ENCODE measurements at regions not wholly inside any gene's neighbourhood (a gene's known extent, or its start where the extent isn't known, plus 50 kb on each side); places are given as distances from the start of the nearest gene placed in this dataset.

DNA sequence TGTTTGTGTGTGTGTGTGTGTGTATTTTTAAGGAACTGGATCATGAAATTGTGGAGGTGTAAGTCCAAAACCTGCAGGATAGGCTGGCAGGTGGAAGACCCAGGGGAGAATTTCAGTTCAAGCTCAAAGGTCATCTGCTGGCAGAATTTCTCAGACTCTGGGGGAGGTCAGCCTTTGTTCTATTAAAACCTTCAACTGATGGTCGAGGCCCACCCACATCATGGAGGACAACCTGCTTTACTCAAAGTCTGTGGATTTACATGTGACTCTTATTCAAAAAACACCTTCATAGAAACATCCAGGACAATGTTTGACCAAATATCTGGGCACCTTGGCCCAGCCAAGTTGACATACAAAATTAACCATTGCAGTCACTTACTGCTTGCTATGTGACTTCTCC lies 157.2 kb downstream of the EDEM1 start:
- TF ChIP-seq SMC3 (conservative IDR thresholded peaks at IDR 0.05; ENCODE audit: poor library complexity) (no peak), RAD21 (conservative IDR thresholded peaks at IDR 0.05) (no peak), TAF1 (IDR thresholded peaks at IDR 0.05; ENCODE audit: low read depth) (no peak), MXI1 (conservative IDR thresholded peaks at IDR 0.05; ENCODE audit: poor library complexity, severe bottlenecking) (no peak), EP300 (conservative IDR thresholded peaks at IDR 0.05; ENCODE audit: poor library complexity, severe bottlenecking) (no peak)
- TF ChIP-seq, protein P1, sequence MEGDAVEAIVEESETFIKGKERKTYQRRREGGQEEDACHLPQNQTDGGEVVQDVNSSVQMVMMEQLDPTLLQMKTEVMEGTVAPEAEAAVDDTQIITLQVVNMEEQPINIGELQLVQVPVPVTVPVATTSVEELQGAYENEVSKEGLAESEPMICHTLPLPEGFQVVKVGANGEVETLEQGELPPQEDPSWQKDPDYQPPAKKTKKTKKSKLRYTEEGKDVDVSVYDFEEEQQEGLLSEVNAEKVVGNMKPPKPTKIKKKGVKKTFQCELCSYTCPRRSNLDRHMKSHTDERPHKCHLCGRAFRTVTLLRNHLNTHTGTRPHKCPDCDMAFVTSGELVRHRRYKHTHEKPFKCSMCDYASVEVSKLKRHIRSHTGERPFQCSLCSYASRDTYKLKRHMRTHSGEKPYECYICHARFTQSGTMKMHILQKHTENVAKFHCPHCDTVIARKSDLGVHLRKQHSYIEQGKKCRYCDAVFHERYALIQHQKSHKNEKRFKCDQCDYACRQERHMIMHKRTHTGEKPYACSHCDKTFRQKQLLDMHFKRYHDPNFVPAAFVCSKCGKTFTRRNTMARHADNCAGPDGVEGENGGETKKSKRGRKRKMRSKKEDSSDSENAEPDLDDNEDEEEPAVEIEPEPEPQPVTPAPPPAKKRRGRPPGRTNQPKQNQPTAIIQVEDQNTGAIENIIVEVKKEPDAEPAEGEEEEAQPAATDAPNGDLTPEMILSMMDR (IDR thresholded peaks at IDR 0.05; ENCODE audit: poor library complexity, severe bottlenecking), result no peak
- no peaks in the 10 kb centered on the region for H3K36me3 ChIP-seq (ENCODE audit: insufficient read depth, low read length)

DNA sequence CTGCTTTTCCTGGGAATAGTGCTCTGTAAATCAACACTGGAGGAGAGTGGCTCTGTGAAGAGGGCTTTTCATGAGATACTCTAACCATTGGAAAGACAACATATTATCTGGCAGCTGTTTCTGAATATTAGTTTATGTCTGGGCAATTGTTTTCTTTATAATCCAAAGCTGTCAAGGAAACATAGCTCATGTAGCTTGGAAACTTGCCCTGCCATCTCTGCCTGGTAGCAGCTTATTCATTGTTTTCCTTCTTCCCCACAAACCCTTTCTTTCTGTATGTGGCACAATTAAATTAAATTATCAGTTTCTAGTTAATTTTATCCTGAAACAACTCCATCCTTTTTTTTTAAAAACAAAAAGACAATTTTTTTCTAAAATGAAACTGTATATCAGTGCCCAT lies 160.0 kb downstream of the EDEM1 start:
- no peak overlapping the region for H2AFZ ChIP-seq (ENCODE audit: low read depth, low read length)

More for the DNA sequence above, 157.2 kb downstream of the EDEM1 start:
- no peak overlapping the region for H3K27ac ChIP-seq (ENCODE audit: low read length)
- H3K4me2 ChIP-seq (ENCODE audit: low read length), result no peak overlapping the region
- H4K20me1 ChIP-seq (ENCODE audit: insufficient read depth), result no peaks in the 10 kb centered on the region
- H3K9ac ChIP-seq (ENCODE audit: low read length), result no peak overlapping the region
- no peaks in the 10 kb centered on the region for H3K9me2 ChIP-seq (ENCODE audit: insufficient read depth, low read length)
- H3K9me3 ChIP-seq (ENCODE audit: low read length), result no peaks in the 10 kb centered on the region
- no peaks in the 10 kb centered on the region for H3K27me3 ChIP-seq (ENCODE audit: insufficient read depth, low read depth, low read length)
- H3K79me2 ChIP-seq (replicated peaks; ENCODE audit: insufficient read depth, low read length), result no peaks in the 10 kb centered on the region
- no peak overlapping the region for H2AFZ ChIP-seq (ENCODE audit: low read depth, low read length)
- H3K4me3 ChIP-seq (ENCODE audit: low read length), result no peak overlapping the region
- H3F3A ChIP-seq (ENCODE audit: insufficient read depth, low read length, poor library complexity, severe bottlenecking), result no peaks in the 10 kb centered on the region

DNA sequence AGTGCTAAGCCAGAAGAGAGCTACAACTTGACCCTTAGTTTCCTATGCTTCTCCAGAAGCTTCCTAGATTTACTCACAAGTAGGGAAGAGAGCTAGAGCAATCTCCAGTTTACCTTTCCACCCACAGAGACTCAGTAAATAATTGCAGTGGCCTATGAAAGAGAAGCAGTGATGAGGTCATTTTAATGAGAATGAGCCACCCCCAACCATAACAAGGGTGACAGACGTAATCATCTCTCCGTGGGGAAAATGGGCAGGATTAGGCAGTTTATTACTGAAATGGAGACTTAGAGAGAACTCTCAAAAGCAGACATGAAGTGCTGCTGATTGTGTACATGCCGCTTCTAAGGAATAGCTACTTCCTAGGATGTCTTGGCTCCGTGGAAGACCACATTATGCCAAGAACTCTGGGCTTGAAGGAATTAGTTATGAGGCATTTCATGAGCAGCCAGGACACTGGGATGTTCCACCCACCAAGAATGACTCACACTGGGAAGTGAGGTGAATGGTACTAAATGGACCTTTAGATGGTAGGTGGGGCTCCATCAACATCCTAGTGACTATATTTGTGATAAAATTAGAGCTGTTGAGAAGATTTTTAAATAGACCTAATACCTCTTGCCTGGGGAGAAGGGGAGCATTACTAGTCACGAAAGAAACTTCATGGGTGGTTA lies 160.9 kb downstream of the EDEM1 start:
- TF ChIP-seq, protein P2, sequence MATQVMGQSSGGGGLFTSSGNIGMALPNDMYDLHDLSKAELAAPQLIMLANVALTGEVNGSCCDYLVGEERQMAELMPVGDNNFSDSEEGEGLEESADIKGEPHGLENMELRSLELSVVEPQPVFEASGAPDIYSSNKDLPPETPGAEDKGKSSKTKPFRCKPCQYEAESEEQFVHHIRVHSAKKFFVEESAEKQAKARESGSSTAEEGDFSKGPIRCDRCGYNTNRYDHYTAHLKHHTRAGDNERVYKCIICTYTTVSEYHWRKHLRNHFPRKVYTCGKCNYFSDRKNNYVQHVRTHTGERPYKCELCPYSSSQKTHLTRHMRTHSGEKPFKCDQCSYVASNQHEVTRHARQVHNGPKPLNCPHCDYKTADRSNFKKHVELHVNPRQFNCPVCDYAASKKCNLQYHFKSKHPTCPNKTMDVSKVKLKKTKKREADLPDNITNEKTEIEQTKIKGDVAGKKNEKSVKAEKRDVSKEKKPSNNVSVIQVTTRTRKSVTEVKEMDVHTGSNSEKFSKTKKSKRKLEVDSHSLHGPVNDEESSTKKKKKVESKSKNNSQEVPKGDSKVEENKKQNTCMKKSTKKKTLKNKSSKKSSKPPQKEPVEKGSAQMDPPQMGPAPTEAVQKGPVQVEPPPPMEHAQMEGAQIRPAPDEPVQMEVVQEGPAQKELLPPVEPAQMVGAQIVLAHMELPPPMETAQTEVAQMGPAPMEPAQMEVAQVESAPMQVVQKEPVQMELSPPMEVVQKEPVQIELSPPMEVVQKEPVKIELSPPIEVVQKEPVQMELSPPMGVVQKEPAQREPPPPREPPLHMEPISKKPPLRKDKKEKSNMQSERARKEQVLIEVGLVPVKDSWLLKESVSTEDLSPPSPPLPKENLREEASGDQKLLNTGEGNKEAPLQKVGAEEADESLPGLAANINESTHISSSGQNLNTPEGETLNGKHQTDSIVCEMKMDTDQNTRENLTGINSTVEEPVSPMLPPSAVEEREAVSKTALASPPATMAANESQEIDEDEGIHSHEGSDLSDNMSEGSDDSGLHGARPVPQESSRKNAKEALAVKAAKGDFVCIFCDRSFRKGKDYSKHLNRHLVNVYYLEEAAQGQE (IDR thresholded peaks at IDR 0.05; ENCODE audit: borderline replicate concordance), result no peak
- TF ChIP-seq EZH2 (IDR thresholded peaks at IDR 0.05; ENCODE audit: borderline replicate concordance, insufficient read depth, low read length, poor library complexity, severe bottlenecking), result no peak
- TF ChIP-seq MXI1 (conservative IDR thresholded peaks at IDR 0.05; ENCODE audit: poor library complexity, severe bottlenecking), result no peak
- TF ChIP-seq TAF1 (IDR thresholded peaks at IDR 0.05; ENCODE audit: low read depth), result no peak
- TF ChIP-seq EP300 (conservative IDR thresholded peaks at IDR 0.05; ENCODE audit: poor library complexity, severe bottlenecking), result no peak
- TF ChIP-seq RAD21 (conservative IDR thresholded peaks at IDR 0.05), result no peak
- Histone ChIP-seq H3K9me3 (ENCODE audit: low read length) (no peaks in the 10 kb centered on the region), H3F3A (ENCODE audit: insufficient read depth, low read length, poor library complexity, severe bottlenecking) (no peaks in the 10 kb centered on the region), H2AFZ (ENCODE audit: low read depth, low read length) (no peak overlapping the region), H3K27me3 (ENCODE audit: insufficient read depth, low read depth, low read length) (no peaks in the 10 kb centered on the region), H4K20me1 (ENCODE audit: insufficient read depth) (no peaks in the 10 kb centered on the region), H3K79me2 (replicated peaks; ENCODE audit: insufficient read depth, low read length) (no peaks in the 10 kb centered on the region), H3K36me3 (ENCODE audit: insufficient read depth, low read length) (no peaks in the 10 kb centered on the region), H3K9me2 (ENCODE audit: insufficient read depth, low read length) (no peaks in the 10 kb centered on the region), H3K9ac (ENCODE audit: low read length) (no peak overlapping the region), H3K4me2 (ENCODE audit: low read length) (no peak overlapping the region), H3K27ac (ENCODE audit: low read length) (no peak overlapping the region), H3K4me3 (ENCODE audit: low read length) (no peak overlapping the region)

More for the DNA sequence above, 160.0 kb downstream of the EDEM1 start:
- H3K79me2 ChIP-seq (replicated peaks; ENCODE audit: insufficient read depth, low read length), result no peaks in the 10 kb centered on the region
- H3K27ac ChIP-seq (ENCODE audit: low read length), result no peak overlapping the region
- H3K9ac ChIP-seq (ENCODE audit: low read length), result no peak overlapping the region
- no peaks in the 10 kb centered on the region for H3K36me3 ChIP-seq (ENCODE audit: insufficient read depth, low read length)
- no peak overlapping the region for H3K4me2 ChIP-seq (ENCODE audit: low read length)
- no peaks in the 10 kb centered on the region for H3K9me2 ChIP-seq (ENCODE audit: insufficient read depth, low read length)
- H3K27me3 ChIP-seq (ENCODE audit: insufficient read depth, low read depth, low read length), result no peaks in the 10 kb centered on the region
- H4K20me1 ChIP-seq (ENCODE audit: insufficient read depth), result no peaks in the 10 kb centered on the region
- no peaks in the 10 kb centered on the region for H3K9me3 ChIP-seq (ENCODE audit: low read length)
- H3K4me3 ChIP-seq (ENCODE audit: low read length), result no peak overlapping the region
- no peaks in the 10 kb centered on the region for H3F3A ChIP-seq (ENCODE audit: insufficient read depth, low read length, poor library complexity, severe bottlenecking)
- TF ChIP-seq RAD21 (conservative IDR thresholded peaks at IDR 0.05), result no peak
